DMS114 treated with DMSO at 0.1 percent for 48 hours (cell line): ENCODE measurements at regions not wholly inside any gene's neighbourhood (a gene's known extent, or its start where the extent isn't known, plus 50 kb on each side); places are given as distances from the start of the nearest gene placed in this dataset.
A peak's percentile ranks its signal among the peaks of the same experiment; 100 is the strongest.
"Not testable (repeated sequence)": the region's sequence is repeated elsewhere in the genome, so short reads cannot be mapped to it uniquely, and the experiment has no call there.

Source experiments
- DNase-seq: peaks from one replicate; lab custom pipeline; 2025; ENCODE audit not compliant: unreplicated experiment; lab: John Stamatoyannopoulos, UW

DNA sequence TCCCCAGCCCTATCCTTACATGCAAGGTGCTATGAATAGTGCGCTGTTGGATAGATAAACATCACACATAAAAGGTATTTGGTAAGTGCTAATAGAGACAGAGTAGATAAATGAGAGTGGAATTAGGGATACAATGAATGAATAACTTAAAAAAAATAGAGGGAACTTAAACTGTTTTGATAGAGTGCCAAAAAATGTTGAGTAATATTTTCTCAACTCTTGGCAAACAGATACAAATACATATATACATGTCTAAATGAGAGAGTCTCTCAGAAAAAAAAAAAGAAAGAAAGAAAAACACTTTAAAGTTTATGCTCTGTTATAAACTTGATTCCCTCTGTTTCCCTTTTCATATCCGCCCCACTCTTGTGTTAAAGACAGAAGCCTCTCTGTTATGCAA, 667.4 kb downstream of the ROBO2 start:
- DNase-seq: no peak

DNA sequence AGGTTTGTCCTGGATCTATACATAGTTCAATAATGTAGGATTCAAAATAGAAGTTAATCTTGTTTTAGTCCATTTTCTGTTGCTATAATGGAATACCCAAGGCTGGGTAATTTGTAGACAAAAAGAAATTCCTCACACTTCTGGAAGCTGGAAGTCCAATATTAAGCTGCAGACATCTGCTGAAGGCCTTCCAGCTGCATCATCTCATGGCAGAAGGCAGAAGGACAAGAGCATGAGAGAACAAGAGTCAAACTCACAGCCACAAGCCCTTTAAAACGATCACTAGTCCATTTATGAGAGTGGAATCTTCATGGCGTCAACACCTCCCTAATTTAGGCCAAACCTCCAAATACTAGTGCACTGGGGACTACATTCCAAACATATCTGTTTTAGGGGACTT, 669.3 kb downstream of the ROBO2 start:
- no peak for DNase-seq

DNA sequence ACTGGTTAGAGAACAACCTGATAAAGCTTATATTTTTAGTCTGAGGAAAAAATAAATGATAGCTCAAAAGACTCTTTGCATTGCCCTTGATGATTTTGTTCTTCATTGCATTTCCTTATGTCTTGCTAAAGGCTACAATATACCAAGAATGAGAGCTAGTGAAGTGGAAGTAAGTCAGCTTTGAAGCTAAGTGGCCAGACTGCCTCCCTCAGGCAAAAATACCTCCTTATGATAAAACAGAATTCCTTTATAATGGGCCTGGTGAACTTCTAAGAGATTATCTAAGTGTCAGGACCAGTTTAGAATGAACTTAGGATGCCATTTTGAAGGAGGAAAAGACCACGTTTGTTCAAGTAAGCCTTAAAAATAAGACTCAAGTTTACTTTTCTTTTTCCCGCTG, 678.4 kb downstream of the ROBO2 start:
- DNase-seq: no peak

DNA sequence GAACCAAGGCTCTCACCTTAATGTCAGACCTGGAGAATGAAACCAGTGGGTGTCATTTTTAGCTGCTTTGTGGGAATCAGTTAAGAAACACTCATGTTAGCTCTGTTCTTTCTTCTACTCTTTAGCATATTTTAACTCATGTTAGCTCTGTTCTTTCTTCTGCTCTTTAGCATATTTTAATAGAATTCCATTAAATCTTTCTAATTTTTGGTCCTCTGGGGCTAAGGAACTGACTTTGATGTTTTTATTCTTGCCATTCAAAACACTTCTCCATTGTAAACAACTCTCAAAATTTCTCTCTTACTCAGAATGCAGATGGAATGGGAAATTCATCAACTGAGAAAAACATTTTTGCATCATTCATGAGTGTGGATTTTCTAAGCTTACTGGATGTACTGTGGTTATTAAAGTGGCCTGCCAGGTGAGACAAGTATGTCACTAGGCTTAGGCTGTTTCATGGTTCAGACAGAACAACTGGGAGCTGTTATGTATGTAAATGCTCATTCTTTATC, 680.6 kb downstream of the ROBO2 start:
- no peak for DNase-seq

DNA sequence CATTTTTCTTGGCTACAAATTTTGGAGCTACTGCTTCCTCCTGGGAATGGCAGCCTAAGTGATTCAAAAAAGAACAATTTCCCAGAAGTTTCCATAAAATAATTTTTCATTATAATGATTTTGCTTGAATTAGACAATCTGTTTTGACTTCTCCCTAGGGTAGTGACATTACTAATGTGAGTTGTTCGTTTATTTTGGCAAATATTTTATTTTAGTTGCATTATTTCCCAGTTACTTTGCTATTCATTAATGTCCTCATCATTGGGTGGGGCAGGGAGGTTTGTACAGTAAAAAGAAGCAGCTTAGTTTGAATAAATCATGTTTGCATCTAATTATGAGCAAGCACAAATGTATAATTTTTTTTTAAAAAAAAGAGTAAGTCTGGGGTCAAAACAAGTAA, 686.6 kb downstream of the ROBO2 start:
- no peak for DNase-seq

DNA sequence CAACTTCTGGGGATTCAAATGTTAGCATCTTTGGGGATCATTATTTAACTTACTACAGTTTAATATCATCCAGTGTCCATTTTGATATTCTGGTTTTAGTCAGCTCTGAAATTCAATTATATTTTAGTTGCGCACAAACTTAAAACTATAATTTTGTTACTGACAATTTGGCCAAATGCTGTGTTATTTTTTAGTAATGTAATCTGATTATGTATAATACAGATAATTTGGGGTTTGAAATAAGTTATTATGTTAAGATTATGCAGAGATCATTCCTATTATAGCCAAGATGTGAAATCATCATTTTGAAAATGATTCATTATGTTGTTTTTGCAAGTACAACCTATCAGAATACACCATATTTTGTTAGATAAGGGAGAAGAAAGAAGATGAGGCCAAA, 706.1 kb downstream of the ROBO2 start:
- DNase-seq: no peak

DNA sequence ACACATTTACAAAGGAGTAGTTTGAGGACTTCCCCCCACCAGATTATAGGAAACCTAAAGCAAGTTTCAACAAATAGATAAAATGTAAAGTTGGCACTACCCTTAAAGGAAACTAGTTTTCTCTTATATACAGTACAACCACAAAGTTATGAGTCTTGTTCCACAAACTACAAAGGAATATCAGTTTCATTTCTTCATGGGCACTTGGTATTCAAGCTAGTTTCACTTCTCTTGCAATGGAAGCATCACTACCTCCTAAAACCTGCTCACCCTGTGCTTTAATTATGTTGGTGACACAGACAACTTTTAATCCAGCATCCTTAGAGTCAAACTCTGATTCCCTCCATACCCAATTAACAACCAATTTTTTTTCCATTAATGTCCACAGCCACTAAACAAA, 707.0 kb downstream of the ROBO2 start:
- DNase-seq: no peak

DNA sequence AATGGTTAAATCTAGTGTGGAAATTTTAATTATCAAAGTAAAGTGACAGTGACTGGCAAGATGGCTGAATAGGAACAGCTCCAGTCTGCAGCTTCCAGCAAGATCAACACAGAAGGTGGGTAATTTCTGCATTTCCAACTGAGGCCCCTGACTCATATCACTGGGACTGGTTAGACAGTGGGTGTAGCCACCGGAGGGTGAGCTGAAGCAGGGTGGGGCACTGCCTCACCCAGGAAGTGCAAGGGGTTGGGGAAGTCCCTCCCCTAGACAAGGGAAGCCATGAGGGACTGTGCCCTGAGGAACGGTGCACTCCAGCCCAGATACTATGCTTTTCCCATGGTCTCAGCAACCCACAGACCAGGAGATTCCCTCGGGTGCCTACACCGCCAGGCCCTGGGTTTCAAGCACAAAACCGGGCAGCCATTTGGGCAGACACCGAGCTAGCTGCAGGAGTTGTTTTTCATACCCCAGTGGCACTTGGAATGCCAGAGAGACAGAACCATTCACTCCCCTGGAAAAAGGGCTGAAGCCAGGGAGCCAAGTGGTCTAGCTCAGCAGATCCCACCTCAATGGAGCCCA, 716.6 kb downstream of the ROBO2 start:
- not testable (repeated sequence) for DNase-seq

DNA sequence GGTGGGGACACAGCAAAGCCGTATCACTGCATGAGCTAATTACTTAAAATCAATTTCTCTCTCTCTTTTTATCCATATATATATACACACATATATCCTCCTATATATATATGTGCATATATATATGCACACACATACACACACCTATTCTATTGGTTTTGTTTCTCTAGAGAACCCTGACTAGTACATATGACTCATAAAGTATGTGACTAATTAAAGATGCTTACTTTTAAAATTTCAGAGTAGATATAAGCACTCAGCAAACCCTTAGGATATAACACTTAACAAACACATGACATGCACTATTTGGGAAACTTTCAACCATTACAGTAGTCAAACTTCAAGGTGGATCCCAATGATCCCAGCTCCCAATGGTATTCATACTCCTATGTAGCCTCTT, 732.6 kb downstream of the ROBO2 start:
- DNase-seq: no peak

DNA sequence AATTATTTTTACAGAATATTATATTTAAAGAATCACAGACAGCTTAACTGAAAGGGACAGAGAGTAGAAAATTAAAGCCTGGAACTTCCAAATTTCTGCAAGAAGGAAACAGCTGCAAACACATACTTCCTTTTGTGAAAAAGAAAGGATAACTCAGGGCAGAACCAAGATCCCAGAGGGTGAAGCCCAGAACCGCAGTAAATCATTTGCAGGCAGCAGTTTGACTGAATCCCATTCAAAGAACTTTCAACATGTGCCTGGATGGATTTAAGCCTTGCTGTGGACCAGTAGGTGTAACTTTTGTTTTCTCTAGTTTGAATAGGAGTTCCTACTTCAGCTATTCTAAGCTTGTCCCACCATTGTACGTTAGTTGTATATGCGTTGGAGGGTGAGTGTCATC, 733.2 kb downstream of the ROBO2 start:
- DNase-seq: no peak

DNA sequence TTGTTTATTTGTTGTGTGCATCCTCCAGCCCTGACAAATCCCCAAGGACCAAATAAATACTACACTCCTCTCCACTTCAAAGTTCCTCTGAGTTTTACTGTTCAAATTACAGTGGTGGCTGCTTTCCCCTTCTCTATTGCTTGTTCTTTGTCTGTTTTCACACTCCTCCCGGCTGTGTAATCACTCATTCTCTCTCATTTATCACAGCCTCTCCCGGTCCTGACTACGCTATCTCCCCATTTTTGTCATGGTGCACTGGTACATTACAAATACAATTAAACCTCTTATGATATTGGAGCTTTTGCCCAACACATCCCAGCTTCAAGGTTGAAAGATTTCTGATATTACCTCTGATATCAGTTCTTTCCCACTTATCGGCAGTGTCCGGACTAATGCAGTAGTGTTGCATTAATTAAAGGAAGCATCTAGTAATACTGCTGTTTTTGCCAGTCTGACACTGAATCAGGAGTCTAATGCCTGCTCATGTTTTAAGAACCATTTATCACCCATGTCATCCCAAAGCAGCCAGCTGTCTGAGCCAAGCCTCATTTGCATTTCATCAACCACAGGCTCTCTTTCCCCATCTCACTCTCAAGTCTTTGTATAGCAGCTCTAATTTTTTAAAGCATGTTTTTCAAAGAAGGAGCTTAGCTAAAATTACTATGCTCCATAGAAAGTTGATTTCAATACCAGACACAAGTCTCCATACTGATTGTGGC, 740.5 kb downstream of the ROBO2 start:
- no peak for DNase-seq

DNA sequence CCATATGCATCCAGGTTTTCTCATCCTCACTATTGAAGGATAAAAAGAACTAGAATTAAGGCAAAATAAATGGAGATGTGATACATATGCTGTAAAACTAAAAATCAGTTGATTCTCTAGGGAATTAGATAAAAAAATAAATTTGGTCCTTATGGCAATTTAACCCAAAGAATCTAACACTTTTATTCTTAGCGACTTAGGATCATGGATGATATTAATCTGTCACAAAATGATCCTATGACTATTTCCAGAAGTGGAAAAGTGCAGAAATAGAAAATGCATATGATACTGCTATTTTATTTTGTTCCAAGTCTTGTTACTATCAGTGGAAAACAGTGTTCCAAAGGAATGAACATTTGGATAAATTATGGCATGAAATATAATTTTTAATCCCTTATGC, 746.3 kb downstream of the ROBO2 start:
- DNase-seq: no peak

DNA sequence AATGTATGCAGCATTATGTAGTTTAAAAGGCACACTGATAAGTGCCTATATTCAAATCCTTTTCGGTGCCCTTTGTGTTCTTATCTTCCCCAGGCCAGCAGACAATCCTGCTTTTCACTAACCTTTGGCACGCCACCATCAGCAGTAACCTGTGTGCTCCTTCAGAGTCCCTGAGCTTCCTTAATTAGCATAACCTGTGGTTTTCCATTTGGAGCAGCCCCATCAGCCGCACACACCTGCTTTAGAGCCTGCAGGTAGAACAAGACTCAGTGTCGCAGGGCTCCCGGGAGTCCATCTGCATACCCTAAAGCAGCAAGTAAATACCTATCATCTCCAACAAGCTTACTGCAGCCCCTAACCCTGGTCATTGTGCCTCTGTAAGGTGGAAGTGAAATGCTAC, 755.1 kb downstream of the ROBO2 start:
- DNase-seq: no peak

DNA sequence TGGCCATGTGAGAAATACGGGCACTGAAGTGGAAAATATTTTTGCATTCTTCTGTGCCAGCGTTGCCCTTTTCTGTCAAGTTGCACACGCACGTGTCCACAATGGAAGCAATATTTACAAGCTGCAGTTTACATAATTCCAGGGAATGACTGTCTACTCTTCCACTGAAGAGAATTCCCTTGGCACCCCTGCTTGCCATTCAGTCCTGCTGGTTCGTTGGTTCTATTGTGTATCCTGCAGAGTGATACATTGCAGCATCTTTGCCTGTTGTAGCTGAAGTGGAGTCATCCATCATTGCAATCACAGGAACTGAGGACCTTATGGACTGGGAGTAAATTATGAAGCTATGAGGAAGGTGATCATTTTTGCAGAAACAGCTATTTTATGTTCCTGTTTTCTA, 759.4 kb downstream of the ROBO2 start:
- peak; percentile 66 for DNase-seq

DNA sequence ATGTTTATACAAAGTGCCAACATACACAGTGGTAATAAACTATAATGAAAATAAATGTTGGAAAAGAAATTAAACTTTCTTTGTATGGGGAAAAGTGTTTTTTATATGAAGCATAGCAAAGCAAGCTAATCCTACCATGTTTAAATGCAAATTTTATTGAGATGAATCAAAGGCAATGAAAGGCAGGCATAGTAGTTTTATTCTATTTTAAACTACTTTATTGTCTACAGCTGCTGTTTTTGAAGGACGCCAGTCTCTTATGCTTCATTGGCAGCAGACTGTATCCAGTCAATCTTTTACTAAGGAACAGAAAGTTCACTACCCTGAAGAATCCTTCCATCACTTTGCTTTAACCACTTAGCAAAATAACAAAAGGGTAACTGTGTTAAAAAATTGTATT, 761.0 kb downstream of the ROBO2 start:
- DNase-seq: no peak

DNA sequence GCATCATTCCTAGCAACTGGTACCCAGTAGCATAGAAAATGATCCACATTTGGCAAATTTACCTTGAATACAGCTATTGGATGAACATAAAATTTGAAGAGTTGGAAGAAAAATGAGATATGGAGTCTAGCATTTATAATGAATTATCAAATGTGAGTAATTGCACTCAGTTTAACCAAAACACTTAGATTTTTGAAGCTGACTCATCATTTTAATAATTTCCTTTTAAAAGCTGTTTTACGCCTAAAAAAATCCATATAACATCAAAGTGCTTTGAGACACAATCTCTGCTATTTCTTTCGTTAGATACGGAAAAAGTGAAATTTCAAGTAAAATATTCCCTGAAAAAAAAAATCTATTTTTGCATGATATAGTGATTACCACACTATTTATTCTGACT, 767.4 kb downstream of the ROBO2 start:
- no peak for DNase-seq

DNA sequence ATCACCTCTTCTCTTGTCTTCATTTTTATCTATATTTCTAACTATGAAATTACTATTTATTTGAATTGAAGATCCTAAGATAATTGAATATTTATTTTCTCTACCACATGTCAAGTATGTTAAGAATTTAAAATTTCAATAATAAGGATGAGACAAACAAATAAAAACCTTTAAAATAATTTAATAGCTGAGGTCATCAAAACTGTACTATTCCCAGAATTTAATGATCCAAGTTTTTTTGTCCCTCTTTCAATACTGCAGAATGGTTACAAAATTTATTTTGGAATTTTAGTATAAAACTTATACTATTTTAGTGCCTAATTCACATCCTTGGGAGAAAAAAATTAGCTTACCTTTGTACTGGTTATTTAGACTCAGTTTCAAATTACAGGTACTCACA, 774.9 kb downstream of the ROBO2 start:
- no peak for DNase-seq

DNA sequence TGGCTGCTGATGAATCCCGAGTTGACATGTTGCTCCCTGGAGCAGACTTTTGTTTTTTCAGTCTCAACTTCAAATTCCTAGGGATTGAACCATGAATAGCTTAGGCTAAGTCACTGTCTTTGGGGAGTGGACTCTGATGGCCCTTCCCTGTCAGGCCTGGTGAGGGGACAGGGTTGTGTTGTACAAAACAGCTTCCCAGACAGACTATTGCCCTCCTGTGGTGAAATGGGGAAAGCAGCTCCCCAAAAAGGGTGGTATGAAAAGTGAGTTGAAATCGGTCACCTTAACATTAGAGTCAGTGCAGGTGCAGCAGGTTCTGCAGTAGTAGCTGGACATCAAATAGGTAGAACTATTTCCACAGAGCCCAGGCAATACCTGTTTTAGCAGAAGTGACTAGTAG, 775.6 kb downstream of the ROBO2 start:
- DNase-seq: no peak

DNA sequence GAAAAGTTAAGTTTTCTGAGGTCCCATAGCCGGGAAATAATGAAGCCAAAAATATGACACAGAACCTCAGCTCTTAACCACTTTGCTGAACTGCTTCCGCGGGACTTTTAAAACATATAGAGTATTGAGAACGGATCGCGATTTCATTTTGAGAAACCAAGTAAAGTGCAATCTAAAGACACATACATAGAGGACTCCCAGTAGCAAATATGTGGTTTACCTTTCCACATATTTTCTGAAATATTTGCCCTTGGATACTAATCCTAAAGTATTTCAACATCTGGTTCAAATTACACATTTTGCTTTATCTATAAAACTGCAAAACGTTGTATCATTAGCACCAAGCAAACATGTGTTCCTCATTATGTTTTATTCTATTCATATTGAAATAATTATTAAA, 776.5 kb downstream of the ROBO2 start:
- no peak for DNase-seq

DNA sequence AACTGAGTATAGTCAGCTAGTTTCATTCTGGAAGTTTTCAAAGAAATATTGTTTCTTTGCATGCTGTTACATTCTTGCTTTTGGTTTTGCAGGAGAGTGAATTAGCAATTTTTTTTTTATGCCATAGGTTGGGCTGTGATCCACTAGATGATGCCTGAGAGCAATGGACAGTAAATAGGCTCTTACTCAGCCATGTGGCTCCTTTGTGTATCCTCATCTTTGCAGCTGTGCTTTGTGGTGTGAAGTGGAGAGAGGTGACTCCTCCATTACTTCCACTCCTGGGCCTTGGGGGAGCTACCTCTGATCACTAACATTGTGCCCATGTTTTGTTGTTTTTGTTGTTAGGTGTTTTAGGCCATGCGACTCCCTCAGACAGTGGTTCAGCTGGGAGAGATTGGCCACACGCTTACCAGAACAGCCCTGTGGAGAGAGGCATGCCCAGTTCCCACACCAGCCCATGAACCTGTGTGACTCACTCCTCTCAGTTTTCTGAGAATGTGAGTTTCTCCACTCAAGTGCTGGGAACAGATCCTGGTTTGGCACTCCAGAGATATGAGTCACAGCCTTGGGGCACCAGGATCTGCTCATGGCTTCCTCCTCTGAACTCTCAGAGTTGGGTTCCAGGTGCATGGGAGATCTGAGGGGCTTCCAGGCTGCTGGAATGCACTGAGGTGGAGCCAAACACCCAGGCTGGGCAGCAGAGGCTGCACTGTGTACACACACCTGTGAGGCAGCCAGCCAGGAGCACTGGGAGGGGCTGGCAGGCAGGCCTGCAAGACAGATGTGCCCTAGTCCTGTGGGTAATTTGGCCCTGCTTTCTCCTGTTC, 785.3 kb downstream of the ROBO2 start:
- no peak for DNase-seq

DNA sequence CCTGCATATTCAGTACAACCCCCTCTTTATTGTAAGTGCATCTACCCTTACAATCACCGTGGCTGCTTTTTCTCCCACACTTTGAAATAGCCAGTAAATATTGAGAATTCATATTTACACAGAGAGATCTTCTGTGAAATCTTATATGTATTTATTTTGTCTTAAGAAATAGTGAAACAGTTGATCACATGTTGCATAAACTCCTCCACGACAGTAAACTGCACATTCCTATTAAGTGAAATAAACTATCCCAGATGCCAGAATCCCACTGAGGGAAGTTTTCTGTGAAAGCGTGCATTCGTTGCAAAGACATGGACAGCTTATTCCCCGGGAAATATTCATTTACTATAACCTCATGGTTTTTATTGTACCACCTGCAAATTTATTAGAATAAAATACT, 796.0 kb downstream of the ROBO2 start:
- DNase-seq: no peak

DNA sequence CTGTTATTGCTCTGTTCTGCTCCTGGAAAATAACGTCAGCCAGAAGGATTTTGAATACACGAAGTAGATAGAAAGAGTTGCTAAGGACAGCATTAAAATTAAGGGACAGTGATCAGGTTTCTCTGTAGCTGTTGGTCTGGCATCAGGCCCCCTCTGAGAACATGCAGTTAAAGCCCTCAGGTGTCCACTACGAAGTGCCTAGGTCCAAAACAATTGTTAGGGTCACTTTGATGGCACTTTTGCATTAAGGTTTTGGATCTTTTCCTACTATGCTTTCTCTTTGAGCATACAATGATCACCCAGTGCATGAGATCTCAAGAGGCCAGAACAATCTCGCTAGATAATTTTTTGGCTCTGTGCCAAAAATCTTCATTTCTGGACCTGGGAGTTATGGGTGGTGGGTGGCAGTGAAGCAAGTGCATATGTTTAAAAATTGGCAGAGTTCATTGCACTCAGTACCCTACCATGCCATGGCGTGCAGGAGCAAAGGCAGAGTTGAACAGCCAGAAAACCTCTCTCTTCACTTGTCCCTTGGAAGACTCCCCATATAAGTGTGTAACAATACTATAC, 797.6 kb downstream of the ROBO2 start:
- no peak for DNase-seq
